ENCODE measurements at regions not wholly inside any gene's neighbourhood (a gene's known extent, or its start where the extent isn't known, plus 50 kb on each side); places are given as distances from the start of the nearest gene placed in this dataset.

- H3K4me1 ChIP-seq = no peaks in the 10 kb centered on the region
- intact Hi-C loops (cut with DNase I; ENCODE audit: low total_unique reads) = no loop called here
Observed at GRCh38 chrX:22357621-22358020, 84.9 kb downstream of the CBLL2 start.

GRCh38 chrX:22360129-22360528 is 87.4 kb downstream of the CBLL2 start:
- Histone ChIP-seq H3K27me3 (peaks cover 0 to 13% of the 10 kb centered on the region in 2 donors), H3K4me3 (no peak overlapping the region), H3K36me3 (no peaks in the 10 kb centered on the region), H3K9me3 (no peaks in the 10 kb centered on the region), H3K4me1 (no peaks in the 10 kb centered on the region), H3K27ac (no peak overlapping the region)
- DNase-seq (ENCODE audit: low spot score in 2 of 2) = no peak
- intact Hi-C loops (cut with DNase I; ENCODE audit: low total_unique reads) = no loop called here
- no peak for TF ChIP-seq CTCF (IDR thresholded peaks at IDR 0.05)
- TF ChIP-seq POLR2AphosphoS5 (IDR thresholded peaks at IDR 0.05) = no peak
- TF ChIP-seq POLR2A (IDR thresholded peaks at IDR 0.05) = no peak

More at GRCh38 chrX:22357621-22358020, 84.9 kb downstream of the CBLL2 start:
- DNase-seq (ENCODE audit: low spot score in 2 of 2) = no peak
- no peak overlapping the region for H3K27ac ChIP-seq
- H3K9me3 ChIP-seq = no peaks in the 10 kb centered on the region
- H3K27me3 ChIP-seq = peaks cover 0 to 18% of the 10 kb centered on the region in 2 donors
- no peaks in the 10 kb centered on the region for H3K36me3 ChIP-seq
- no peak overlapping the region for H3K4me3 ChIP-seq
- TF ChIP-seq POLR2AphosphoS5 (IDR thresholded peaks at IDR 0.05) (no peak), POLR2A (IDR thresholded peaks at IDR 0.05) (no peak), CTCF (IDR thresholded peaks at IDR 0.05) (no peak)

GRCh38 chrX:22365460-22365859 is 92.7 kb downstream of the CBLL2 start:
- Histone ChIP-seq H3K27ac (no peak overlapping the region), H3K27me3 (peaks cover 0 to 17% of the 10 kb centered on the region in 2 donors), H3K9me3 (no peaks in the 10 kb centered on the region), H3K4me1 (no peaks in the 10 kb centered on the region), H3K4me3 (no peak overlapping the region), H3K36me3 (no peaks in the 10 kb centered on the region)
- intact Hi-C loops (cut with DNase I; ENCODE audit: low total_unique reads) = no loop called here
- DNase-seq (ENCODE audit: low spot score in 2 of 2) = no peak
- TF ChIP-seq CTCF (IDR thresholded peaks at IDR 0.05) (no peak), POLR2AphosphoS5 (IDR thresholded peaks at IDR 0.05) (no peak), POLR2A (IDR thresholded peaks at IDR 0.05) (no peak)

- no peak overlapping the region for H3K4me3 ChIP-seq
- H3K4me1 ChIP-seq = no peaks in the 10 kb centered on the region
- no peaks in the 10 kb centered on the region for H3K36me3 ChIP-seq
- DNase-seq (ENCODE audit: low spot score in 2 of 2) = no peak
- H3K27me3 ChIP-seq = peaks cover 0 to 18% of the 10 kb centered on the region in 2 donors
- TF ChIP-seq POLR2AphosphoS5 (IDR thresholded peaks at IDR 0.05) = no peak
- no peak for TF ChIP-seq POLR2A (IDR thresholded peaks at IDR 0.05)
- TF ChIP-seq CTCF (IDR thresholded peaks at IDR 0.05) = no peak
- intact Hi-C loops (cut with DNase I; ENCODE audit: low total_unique reads) = no loop called here
- H3K9me3 ChIP-seq = no peaks in the 10 kb centered on the region
- H3K27ac ChIP-seq = no peak overlapping the region
Observed at GRCh38 chrX:22366166-22366702, 93.5 kb downstream of the CBLL2 start.

- no peak overlapping the region for H3K4me3 ChIP-seq
- H3K27me3 ChIP-seq = peaks cover 0 to 18% of the 10 kb centered on the region in 2 donors
- no peaks in the 10 kb centered on the region for H3K36me3 ChIP-seq
- intact Hi-C loops (cut with DNase I; ENCODE audit: low total_unique reads) = no loop called here
- H3K4me1 ChIP-seq = no peaks in the 10 kb centered on the region
- H3K27ac ChIP-seq = no peak overlapping the region
- no peak for TF ChIP-seq POLR2A (IDR thresholded peaks at IDR 0.05)
- no peak for TF ChIP-seq CTCF (IDR thresholded peaks at IDR 0.05)
- no peak for TF ChIP-seq POLR2AphosphoS5 (IDR thresholded peaks at IDR 0.05)
- no peak for DNase-seq (ENCODE audit: low spot score in 2 of 2)
- no peaks in the 10 kb centered on the region for H3K9me3 ChIP-seq
Observed at GRCh38 chrX:22366906-22367305, 94.2 kb downstream of the CBLL2 start.
